ENCODE measurements at regions not wholly inside any gene's neighbourhood (a gene's known extent, or its start where the extent isn't known, plus 50 kb on each side); places are given as distances from the start of the nearest gene placed in this dataset.

- H3K36me3 ChIP-seq (ENCODE audit: insufficient read depth, low read length) = no peaks in the 10 kb centered on the region
- no peak for DNase-seq (ENCODE audit: insufficient read length, low spot score, missing footprints)
- no peak overlapping the region for H3K4me2 ChIP-seq (ENCODE audit: insufficient read depth, low read length)
- TF ChIP-seq CTCF (IDR thresholded peaks at IDR 0.05; ENCODE audit: extremely low read depth, low read depth, low read length) = no peak
- no peak overlapping the region for H2AFZ ChIP-seq (ENCODE audit: low read length)
- no peaks in the 10 kb centered on the region for H4K20me1 ChIP-seq (ENCODE audit: insufficient read depth, low read length)
- no peaks in the 10 kb centered on the region for H3K9me3 ChIP-seq (ENCODE audit: low read depth, low read length)
- no peak overlapping the region for H3K4me3 ChIP-seq (ENCODE audit: insufficient read depth, low read length)
- no peaks in the 10 kb centered on the region for H3K79me2 ChIP-seq (ENCODE audit: insufficient read depth, low read length)
- H3K27me3 ChIP-seq (ENCODE audit: insufficient read depth, low read length) = no peaks in the 10 kb centered on the region
- H3K4me1 ChIP-seq (ENCODE audit: insufficient read depth, low read length) = no peaks in the 10 kb centered on the region
- no peak overlapping the region for H3K27ac ChIP-seq (ENCODE audit: low read depth, low read length)
Observed at GRCh38 chr10:21079330-21079658, 182.2 kb upstream of the NEBL start.

GRCh38 chr10:21078410-21079329, 181.6 kb upstream of the NEBL start:
- no peak overlapping the region for H3K27ac ChIP-seq (ENCODE audit: low read depth, low read length)
- peak; percentile 84 for DNase-seq (ENCODE audit: insufficient read length, low spot score, missing footprints)
- no peaks in the 10 kb centered on the region for H3K79me2 ChIP-seq (ENCODE audit: insufficient read depth, low read length)
- H3K4me2 ChIP-seq (ENCODE audit: insufficient read depth, low read length) = no peak overlapping the region
- H3K27me3 ChIP-seq (ENCODE audit: insufficient read depth, low read length) = no peaks in the 10 kb centered on the region
- H2AFZ ChIP-seq (ENCODE audit: low read length) = no peak overlapping the region
- H3K4me3 ChIP-seq (ENCODE audit: insufficient read depth, low read length) = no peak overlapping the region
- TF ChIP-seq CTCF (IDR thresholded peaks at IDR 0.05; ENCODE audit: extremely low read depth, low read depth, low read length) = peak; percentile 85
- no peaks in the 10 kb centered on the region for H4K20me1 ChIP-seq (ENCODE audit: insufficient read depth, low read length)
- no peaks in the 10 kb centered on the region for H3K9me3 ChIP-seq (ENCODE audit: low read depth, low read length)
- no peaks in the 10 kb centered on the region for H3K36me3 ChIP-seq (ENCODE audit: insufficient read depth, low read length)
- H3K4me1 ChIP-seq (ENCODE audit: insufficient read depth, low read length) = no peaks in the 10 kb centered on the region

DNA sequence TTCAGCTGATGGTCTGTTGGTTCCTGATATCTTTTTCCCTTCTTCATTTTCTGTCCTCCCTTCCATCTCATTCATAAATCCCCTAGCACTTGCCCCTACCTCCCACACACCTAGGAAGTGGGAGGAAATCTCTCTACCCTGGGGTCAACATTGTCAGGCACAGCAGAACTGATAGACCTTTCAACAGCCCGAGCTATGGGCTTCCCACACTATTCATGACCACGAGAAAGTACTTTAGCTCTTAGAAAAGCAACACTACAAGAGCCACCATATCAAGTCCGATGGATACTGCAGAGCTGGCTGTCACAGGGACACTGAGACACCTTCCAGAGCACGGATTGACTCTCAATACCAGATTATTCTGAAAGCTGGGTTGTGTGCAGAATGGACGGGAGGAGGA, 180.6 kb upstream of the NEBL start:
- no peaks in the 10 kb centered on the region for H3K9me3 ChIP-seq (ENCODE audit: low read depth, low read length)
- H3K4me2 ChIP-seq (ENCODE audit: insufficient read depth, low read length) = no peak overlapping the region
- H2AFZ ChIP-seq (ENCODE audit: low read length) = no peak overlapping the region
- no peaks in the 10 kb centered on the region for H3K27me3 ChIP-seq (ENCODE audit: insufficient read depth, low read length)
- no peaks in the 10 kb centered on the region for H3K36me3 ChIP-seq (ENCODE audit: insufficient read depth, low read length)
- no peak overlapping the region for H3K27ac ChIP-seq (ENCODE audit: low read depth, low read length)
- no peak for TF ChIP-seq CTCF (IDR thresholded peaks at IDR 0.05; ENCODE audit: extremely low read depth, low read depth, low read length)
- H4K20me1 ChIP-seq (ENCODE audit: insufficient read depth, low read length) = no peaks in the 10 kb centered on the region
- H3K79me2 ChIP-seq (ENCODE audit: insufficient read depth, low read length) = no peaks in the 10 kb centered on the region
- no peak overlapping the region for H3K4me3 ChIP-seq (ENCODE audit: insufficient read depth, low read length)
- no peak for DNase-seq (ENCODE audit: insufficient read length, low spot score, missing footprints)
- no peaks in the 10 kb centered on the region for H3K4me1 ChIP-seq (ENCODE audit: insufficient read depth, low read length)

- Histone ChIP-seq H3K4me2 (ENCODE audit: insufficient read depth, low read length) (no peak overlapping the region), H3K4me3 (ENCODE audit: insufficient read depth, low read length) (no peak overlapping the region), H2AFZ (ENCODE audit: low read length) (no peak overlapping the region), H3K27ac (ENCODE audit: low read depth, low read length) (no peak overlapping the region), H4K20me1 (ENCODE audit: insufficient read depth, low read length) (no peaks in the 10 kb centered on the region), H3K4me1 (ENCODE audit: insufficient read depth, low read length) (no peaks in the 10 kb centered on the region), H3K79me2 (ENCODE audit: insufficient read depth, low read length) (no peaks in the 10 kb centered on the region), H3K27me3 (ENCODE audit: insufficient read depth, low read length) (no peaks in the 10 kb centered on the region), H3K36me3 (ENCODE audit: insufficient read depth, low read length) (no peaks in the 10 kb centered on the region), H3K9me3 (ENCODE audit: low read depth, low read length) (no peaks in the 10 kb centered on the region)
- DNase-seq (ENCODE audit: insufficient read length, low spot score, missing footprints) = no peak
- no peak for TF ChIP-seq CTCF (IDR thresholded peaks at IDR 0.05; ENCODE audit: extremely low read depth, low read depth, low read length)
Observed at GRCh38 chr10:21076381-21076780, 179.3 kb upstream of the NEBL start.
